ENCODE measurements at regions not wholly inside any gene's neighbourhood (a gene's known extent, or its start where the extent isn't known, plus 50 kb on each side); places are given as distances from the start of the nearest gene placed in this dataset.
"Not testable (repeated sequence)": the region's sequence is repeated elsewhere in the genome, so short reads cannot be mapped to it uniquely, and the experiment has no call there.

GRCh38 chr4:79662651-79663050, 254.6 kb upstream of the GK2 start:
- Histone ChIP-seq H4K20me1 (ENCODE audit: insufficient read depth) (no peaks in the 10 kb centered on the region), H3K36me3 (replicated peaks in 1 of 2; ENCODE audit: control insufficient read depth in 1 of 2, insufficient read depth in 2 of 2, low read length in 1 of 2) (no peaks in the 10 kb centered on the region), H3K9me3 (no peaks in the 10 kb centered on the region), H3K4me2 (no peak overlapping the region), H3K27me3 (ENCODE audit: insufficient read depth) (no peaks in the 10 kb centered on the region), H3K4me3 (ENCODE audit: low read depth in 2 of 2, low read length in 1 of 2) (no peak overlapping the region), H3K4me1 (ENCODE audit: control insufficient read depth in 1 of 2, insufficient read depth in 2 of 2, low read depth in 1 of 2, low read length in 1 of 2) (no peaks in the 10 kb centered on the region), H3K9me2 (no peaks in the 10 kb centered on the region), H3K27ac (ENCODE audit: low read depth in 2 of 2, low read length in 1 of 2) (no peak overlapping the region), H3F3A (replicated peaks; ENCODE audit: insufficient read depth) (no peaks in the 10 kb centered on the region), H2AFZ (ENCODE audit: low read depth) (no peak overlapping the region), H3K79me2 (ENCODE audit: insufficient read depth) (no peaks in the 10 kb centered on the region), H3K9ac (no peak overlapping the region)
- no peak for TF ChIP-seq ELF1 (IDR thresholded peaks at IDR 0.05)
- TF ChIP-seq TCF12 (IDR thresholded peaks at IDR 0.05) = no peak
- TF ChIP-seq RAD21 (IDR thresholded peaks at IDR 0.05; ENCODE audit: low read length) = no peak
- no peak for TF ChIP-seq NFIC (IDR thresholded peaks at IDR 0.05; ENCODE audit: borderline replicate concordance)
- no peak for TF ChIP-seq EZH2phosphoT487 (IDR thresholded peaks at IDR 0.05; ENCODE audit: borderline replicate concordance, low read depth)
- no peak for TF ChIP-seq GATA2 (CRISPR knock-in tag; IDR thresholded peaks at IDR 0.05)
- no peak for TF ChIP-seq EP300 (IDR thresholded peaks at IDR 0.05; ENCODE audit: borderline replicate concordance in 1 of 2, low read depth in 1 of 2, low read length in 1 of 2)
- no peak for TF ChIP-seq CHD2 (IDR thresholded peaks at IDR 0.05; ENCODE audit: low read length, partially characterized antibody)
- TF ChIP-seq CTCF (IDR thresholded peaks at IDR 0.05) = no peak
- TF ChIP-seq TAF1 (IDR thresholded peaks at IDR 0.05; ENCODE audit: borderline replicate concordance, low read depth, low read length) = no peak
- TF ChIP-seq ZBTB33 (IDR thresholded peaks at IDR 0.05; ENCODE audit: borderline replicate concordance, low read depth) = no peak
- TF ChIP-seq FOSL2 (IDR thresholded peaks at IDR 0.05; ENCODE audit: borderline replicate concordance, low read depth) = no peak
- DNase-seq = no peak
- ChIA-PET CTCF (interaction anchor here (0.6 kb wide), 1 partner anchor 461 kb away, joined by 3 read pairs; no protein-coding TSS in a partner anchor), POLR2A (no interaction called here)
- 89% methylated on average over 3 of the region's 3 CpGs for WGBS (ENCODE audit: low lambda C conversion rate)

GRCh38 chr4:79661196-79661595, 253.2 kb upstream of the GK2 start:
- POLR2A ChIA-PET = no interaction called here
- TF ChIP-seq TCF12 (IDR thresholded peaks at IDR 0.05) = no peak
- TF ChIP-seq USF2 (IDR thresholded peaks at IDR 0.05; ENCODE audit: borderline replicate concordance, low read depth, low read length) = no peak
- no peak for TF ChIP-seq RCOR1 (IDR thresholded peaks at IDR 0.05; ENCODE audit: low read length)
- no peak for TF ChIP-seq RXRA (IDR thresholded peaks at IDR 0.05; ENCODE audit: borderline replicate concordance, low read depth)
- Histone ChIP-seq H3K9ac (no peak overlapping the region), H3K9me3 (no peaks in the 10 kb centered on the region), H3K36me3 (replicated peaks in 1 of 2; ENCODE audit: control insufficient read depth in 1 of 2, insufficient read depth in 2 of 2, low read length in 1 of 2) (no peaks in the 10 kb centered on the region), H3F3A (replicated peaks; ENCODE audit: insufficient read depth) (no peaks in the 10 kb centered on the region), H3K79me2 (ENCODE audit: insufficient read depth) (no peaks in the 10 kb centered on the region), H3K27ac (ENCODE audit: low read depth in 2 of 2, low read length in 1 of 2) (no peak overlapping the region), H3K27me3 (ENCODE audit: insufficient read depth) (no peaks in the 10 kb centered on the region), H3K9me2 (no peaks in the 10 kb centered on the region), H3K4me2 (no peak overlapping the region), H3K4me1 (ENCODE audit: control insufficient read depth in 1 of 2, insufficient read depth in 2 of 2, low read depth in 1 of 2, low read length in 1 of 2) (no peaks in the 10 kb centered on the region), H3K4me3 (ENCODE audit: low read depth in 2 of 2, low read length in 1 of 2) (no peak overlapping the region), H2AFZ (ENCODE audit: low read depth) (no peak overlapping the region), H4K20me1 (ENCODE audit: insufficient read depth) (no peaks in the 10 kb centered on the region)
- no peak for DNase-seq
- CTCF ChIA-PET = no interaction called here
- WGBS (ENCODE audit: low lambda C conversion rate) = 15% methylated on average over 2 of the region's 2 CpGs

GRCh38 chr4:79659308-79659870, 251.4 kb upstream of the GK2 start:
- H3K36me3 ChIP-seq (replicated peaks in 1 of 2; ENCODE audit: control insufficient read depth in 1 of 2, insufficient read depth in 2 of 2, low read length in 1 of 2); H3K79me2 ChIP-seq (ENCODE audit: insufficient read depth); H3K9ac ChIP-seq; DNase-seq; CTCF ChIA-PET; POLR2A ChIA-PET; H3K4me3 ChIP-seq (ENCODE audit: low read depth in 2 of 2, low read length in 1 of 2); H3K4me2 ChIP-seq; H3K9me3 ChIP-seq; H4K20me1 ChIP-seq (ENCODE audit: insufficient read depth); H3K9me2 ChIP-seq; H2AFZ ChIP-seq (ENCODE audit: low read depth); H3K27me3 ChIP-seq (ENCODE audit: insufficient read depth); H3K27ac ChIP-seq (ENCODE audit: low read depth in 2 of 2, low read length in 1 of 2); H3F3A ChIP-seq (replicated peaks; ENCODE audit: insufficient read depth); H3K4me1 ChIP-seq (ENCODE audit: control insufficient read depth in 1 of 2, insufficient read depth in 2 of 2, low read depth in 1 of 2, low read length in 1 of 2): not testable (repeated sequence)
- WGBS (ENCODE audit: low lambda C conversion rate) = 26% methylated on average over 5 of the region's 5 CpGs

Data from SK-N-SH (cell line).